Gastroesophageal sphincter (tissue), 3 donors: ENCODE measurements at regions not wholly inside any gene's neighbourhood (a gene's known extent, or its start where the extent isn't known, plus 50 kb on each side); places are given as distances from the start of the nearest gene placed in this dataset.

Experiments
- CTCF ChIP-seq, 4 experiments: fragments of 200-600 bp in 2 of 4; fragments of 450-650 bp in 2 of 4; sonication (generic) in 1 of 4; IDR thresholded peaks; one replicate each; pipeline ENCODE4 v1.5.1; 2017 to 2019; ENCODE audit warnings: antibody characterized with exemption in 4 of 4, mild to moderate bottlenecking in 2 of 4, moderate library complexity in 2 of 4
- EP300 ChIP-seq: sonication (generic); formaldehyde crosslinking; IDR thresholded peaks from one replicate; pipeline ENCODE4 v1.6.1; 2017; ENCODE audit warnings: antibody characterized with exemption, mild to moderate bottlenecking
- POLR2A ChIP-seq, 2 donors: fragments of 450-650 bp; IDR thresholded peaks; one replicate each; pipeline ENCODE4 v1.6.1; 2017; ENCODE audit warnings: antibody characterized with exemption in 2 of 2, mild to moderate bottlenecking in 2 of 2, moderate library complexity in 1 of 2
- POLR2AphosphoS5 ChIP-seq: sonication (generic); formaldehyde crosslinking; IDR thresholded peaks from one replicate; pipeline ENCODE4 v1.6.1; 2017; ENCODE audit warnings: antibody characterized with exemption

GRCh38 chr1:34354367-34354766 lies 177.7 kb downstream of the C1orf94 start:
- TF ChIP-seq CTCF (IDR thresholded peaks at IDR 0.05) = no peak
- no peak for TF ChIP-seq POLR2AphosphoS5
- no peak for TF ChIP-seq POLR2A (IDR thresholded peaks at IDR 0.05)
- no peak for TF ChIP-seq EP300
